GM12865 (cell line): ENCODE measurements at regions not wholly inside any gene's neighbourhood (a gene's known extent, or its start where the extent isn't known, plus 50 kb on each side); places are given as distances from the start of the nearest gene placed in this dataset.
A peak's percentile ranks its signal among the peaks of the same experiment; 100 is the strongest.
"Not testable (repeated sequence)": the region's sequence is repeated elsewhere in the genome, so short reads cannot be mapped to it uniquely, and the experiment has no call there.

Source experiments
- DNase-seq: peaks from one replicate; pipeline ENCODE4 v3.0.0; 2010; ENCODE audit warnings: low read depth
- H3K4me3 ChIP-seq: 2 replicates; pipeline ENCODE4 v1.5.1; 2011; ENCODE audit warnings: mild to moderate bottlenecking, low read depth, low read length, control low read depth
- CTCF ChIP-seq: IDR thresholded peaks from 2 replicates; pipeline ENCODE4 v1.5.1; 2011; ENCODE audit warnings: low read length, control low read depth, low read depth, inconsistent platforms; ENCODE audit not compliant: insufficient read depth; ENCODE audit errors: missing control alignments

GRCh38 chr14:30349520-30349919 lies 209.4 kb upstream of the G2E3 start:
- H3K4me3 ChIP-seq, result no peak overlapping the region
- no peak for DNase-seq
- no peak for TF ChIP-seq CTCF

GRCh38 chr14:30354439-30354838 lies 204.5 kb upstream of the G2E3 start:
- no peak for TF ChIP-seq CTCF
- H3K4me3 ChIP-seq, result no peak overlapping the region
- DNase-seq, result no peak

- no peak overlapping the region for H3K4me3 ChIP-seq
- no peak for TF ChIP-seq CTCF
- peak; percentile 81 for DNase-seq
Observed at GRCh38 chr14:30355431-30355913, 203.5 kb upstream of the G2E3 start.

- no peak for DNase-seq
- no peak for TF ChIP-seq CTCF
Observed at GRCh38 chr14:30356438-30357202, 202.3 kb upstream of the G2E3 start.

GRCh38 chr14:30357791-30358190 lies 201.2 kb upstream of the G2E3 start:
- no peak for TF ChIP-seq CTCF
- H3K4me3 ChIP-seq, result no peak overlapping the region
- DNase-seq, result no peak

More at GRCh38 chr14:30356438-30357202, 202.3 kb upstream of the G2E3 start:
- no peak overlapping the region for H3K4me3 ChIP-seq

GRCh38 chr14:30362369-30363218 lies 196.4 kb upstream of the G2E3 start:
- no peak overlapping the region for H3K4me3 ChIP-seq
- no peak for DNase-seq
- TF ChIP-seq CTCF, result no peak

- DNase-seq, H3K4me3 ChIP-seq: not testable (repeated sequence)
Observed at GRCh38 chr14:30363219-30363880, 195.6 kb upstream of the G2E3 start.
